GM18498 (cell line): ENCODE measurements at regions not wholly inside any gene's neighbourhood (a gene's known extent, or its start where the extent isn't known, plus 50 kb on each side); places are given as distances from the start of the nearest gene placed in this dataset.
A peak's percentile ranks its signal among the peaks of the same experiment; 100 is the strongest.
"Not testable (repeated sequence)": the region's sequence is repeated elsewhere in the genome, so short reads cannot be mapped to it uniquely, and the experiment has no call there.

Source experiments
- ATAC-seq: cut with Tn5 transposase; IDR thresholded peaks from one replicate; pipeline ENCODE4 v1.9.1; 2021; ENCODE audit warnings: mild to moderate bottlenecking, moderate library complexity; ENCODE audit not compliant: unreplicated experiment

- ATAC-seq = no peak
These were observed 65.5 kb downstream of the RBMY1A1 start for GRCh38 chrY:21600170-21600569.

DNA sequence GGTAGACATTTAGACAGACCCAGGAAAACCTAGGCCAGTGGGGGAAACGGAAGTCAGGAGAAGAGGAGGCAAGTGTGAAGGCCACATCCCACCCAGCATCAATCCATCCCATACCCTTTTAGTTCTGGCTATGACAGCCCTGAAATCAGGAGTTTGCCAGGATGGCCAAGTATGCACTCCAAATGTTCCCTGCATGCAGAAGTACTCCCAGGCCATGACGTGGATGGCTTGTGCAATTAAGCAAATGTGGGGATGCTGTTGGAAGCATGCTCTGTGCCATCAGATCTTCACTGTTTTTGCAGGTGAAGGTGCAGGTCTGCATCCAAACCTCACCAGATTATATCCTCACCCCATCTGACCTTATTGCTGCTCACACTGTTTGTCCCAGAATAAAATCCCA lies 66.8 kb downstream of the RBMY1A1 start:
- ATAC-seq = no peak

- ATAC-seq = peak; percentile 54
These were observed 67.9 kb downstream of the RBMY1A1 start for GRCh38 chrY:21602590-21602989.

- no peak for ATAC-seq
These were observed 101.5 kb downstream of the RBMY1A1 start for GRCh38 chrY:21636137-21636536.

DNA sequence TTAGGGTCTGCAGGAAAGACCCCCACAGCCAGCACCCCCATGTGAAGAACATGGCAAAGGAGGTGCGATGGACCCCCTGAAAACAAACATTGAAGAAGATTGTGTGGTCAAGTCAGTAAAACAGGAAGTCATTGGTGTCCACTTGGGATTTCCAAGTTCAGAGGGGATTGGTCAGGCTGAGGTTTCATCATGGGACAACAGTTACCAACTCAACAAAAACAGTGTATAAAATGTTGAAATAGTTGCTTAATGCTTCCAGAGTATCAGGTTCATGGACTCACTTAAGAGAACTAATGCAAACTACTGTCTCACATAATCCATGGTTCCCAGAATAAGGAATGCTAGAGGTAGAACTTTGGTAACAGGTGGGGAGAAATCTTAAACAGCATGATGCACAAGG lies 115.8 kb downstream of the RBMY1A1 start:
- no peak for ATAC-seq

DNA sequence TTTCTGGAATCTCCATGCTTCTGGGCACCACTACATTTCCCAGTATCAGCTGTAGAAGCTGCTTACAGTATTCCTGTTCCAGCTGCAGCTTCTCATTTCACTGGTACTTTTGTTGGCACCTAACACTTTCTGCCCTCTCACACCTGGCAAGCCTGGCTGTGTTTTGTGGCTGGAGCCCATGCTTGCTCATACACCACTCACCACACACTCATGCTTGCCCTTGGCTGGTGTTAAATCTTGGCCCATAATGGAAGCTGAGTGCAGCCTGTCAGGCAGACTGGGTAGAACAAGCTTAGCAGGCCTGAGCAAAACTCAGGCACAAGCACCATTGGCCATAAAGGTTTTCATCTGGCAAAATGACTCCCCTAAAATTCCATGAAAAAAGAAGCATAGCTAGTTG lies 124.4 kb downstream of the RBMY1A1 start:
- not testable (repeated sequence) for ATAC-seq

DNA sequence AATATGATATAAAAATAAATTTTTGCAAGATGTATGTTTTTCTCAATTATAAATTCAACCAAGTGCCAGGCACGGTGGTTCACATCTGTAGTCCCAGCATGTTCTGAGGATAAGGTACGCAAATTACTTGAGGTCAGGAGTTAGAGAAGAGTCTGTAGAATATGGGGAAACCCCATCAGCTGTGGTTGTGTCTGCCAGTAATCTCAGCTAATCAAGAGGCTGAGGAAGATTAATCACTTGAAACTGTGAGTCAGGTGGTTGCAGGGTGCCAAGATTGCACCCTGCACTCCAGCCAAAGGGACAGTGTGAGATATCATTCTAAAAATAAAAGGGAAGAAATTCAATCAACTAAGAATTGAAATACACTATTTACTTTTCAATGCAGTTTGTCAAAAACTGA lies 144.9 kb downstream of the RBMY1A1 start:
- peak; percentile 68 for ATAC-seq

DNA sequence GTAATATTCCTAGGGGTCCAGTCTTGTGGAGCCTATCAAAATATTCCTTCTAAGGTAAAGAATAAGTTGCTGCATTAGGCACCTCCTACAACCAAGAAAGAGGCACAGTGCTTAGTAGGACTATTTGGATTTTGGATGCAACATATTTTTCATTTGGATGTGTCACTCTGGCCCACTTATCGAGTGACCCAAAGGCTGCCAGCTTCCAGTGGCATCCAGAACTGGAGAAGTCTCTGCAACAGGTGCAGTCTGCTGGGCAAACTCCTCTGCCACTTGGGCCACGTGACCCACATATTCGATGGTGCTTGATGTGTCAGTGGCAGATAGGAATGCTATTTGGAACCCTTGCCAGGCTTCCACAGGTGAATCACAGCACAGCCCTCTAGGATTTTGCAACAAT lies 151.7 kb downstream of the RBMY1A1 start:
- ATAC-seq = not testable (repeated sequence)

GRCh38 chrY:21701951-21702350 lies 167.3 kb downstream of the RBMY1A1 start:
- ATAC-seq = not testable (repeated sequence)

- not testable (repeated sequence) for ATAC-seq
These were observed 168.2 kb downstream of the RBMY1A1 start for GRCh38 chrY:21702927-21703326.

DNA sequence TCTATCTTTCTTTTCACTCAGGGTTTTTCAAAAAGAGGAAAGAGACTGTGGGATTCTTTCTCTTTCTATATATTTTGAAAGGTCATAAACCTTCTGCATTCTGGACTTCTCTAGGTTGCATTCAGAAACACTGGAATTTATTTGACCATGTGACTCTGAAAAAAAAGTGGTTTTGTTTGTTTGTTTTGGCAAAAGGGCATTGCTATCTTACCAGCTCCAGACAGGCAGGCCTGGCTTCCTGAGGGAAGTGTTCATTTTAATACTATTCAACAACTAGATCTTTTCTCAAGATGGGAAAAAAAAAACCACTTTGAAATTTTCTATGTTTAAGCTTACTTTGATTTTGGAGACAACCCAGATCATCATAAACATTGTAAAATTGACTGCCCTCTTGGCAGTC lies 170.6 kb downstream of the RBMY1A1 start:
- no peak for ATAC-seq

GRCh38 chrY:21706611-21707010 lies 171.9 kb downstream of the RBMY1A1 start:
- ATAC-seq = not testable (repeated sequence)

- ATAC-seq = not testable (repeated sequence)
These were observed 158.8 kb downstream of the RBMY1D start for GRCh38 chrY:21735489-21736060.

DNA sequence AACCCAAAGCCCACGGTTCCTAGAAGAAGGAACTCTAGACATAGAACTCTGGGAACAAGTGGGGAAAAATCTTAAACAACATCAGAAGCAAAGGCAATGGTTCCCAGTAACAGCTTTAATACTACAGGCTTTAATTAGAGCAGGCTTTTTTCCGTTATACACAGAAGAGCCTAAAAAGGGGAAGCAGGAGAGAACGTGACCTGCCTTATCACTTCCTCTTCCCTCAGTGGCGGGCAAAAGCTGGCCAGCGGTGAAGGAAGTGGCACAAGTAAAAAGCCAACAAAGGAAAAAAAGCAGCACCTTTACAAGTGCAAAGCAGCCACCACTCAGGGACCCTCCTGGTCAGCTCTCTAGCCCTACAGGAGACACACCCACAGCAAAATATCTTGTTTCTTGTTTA lies 149.3 kb downstream of the RBMY1D start:
- not testable (repeated sequence) for ATAC-seq

DNA sequence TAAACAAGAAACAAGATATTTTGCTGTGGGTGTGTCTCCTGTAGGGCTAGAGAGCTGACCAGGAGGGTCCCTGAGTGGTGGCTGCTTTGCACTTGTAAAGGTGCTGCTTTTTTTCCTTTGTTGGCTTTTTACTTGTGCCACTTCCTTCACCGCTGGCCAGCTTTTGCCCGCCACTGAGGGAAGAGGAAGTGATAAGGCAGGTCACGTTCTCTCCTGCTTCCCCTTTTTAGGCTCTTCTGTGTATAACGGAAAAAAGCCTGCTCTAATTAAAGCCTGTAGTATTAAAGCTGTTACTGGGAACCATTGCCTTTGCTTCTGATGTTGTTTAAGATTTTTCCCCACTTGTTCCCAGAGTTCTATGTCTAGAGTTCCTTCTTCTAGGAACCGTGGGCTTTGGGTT lies 134.1 kb downstream of the RBMY1D start:
- ATAC-seq = not testable (repeated sequence)

DNA sequence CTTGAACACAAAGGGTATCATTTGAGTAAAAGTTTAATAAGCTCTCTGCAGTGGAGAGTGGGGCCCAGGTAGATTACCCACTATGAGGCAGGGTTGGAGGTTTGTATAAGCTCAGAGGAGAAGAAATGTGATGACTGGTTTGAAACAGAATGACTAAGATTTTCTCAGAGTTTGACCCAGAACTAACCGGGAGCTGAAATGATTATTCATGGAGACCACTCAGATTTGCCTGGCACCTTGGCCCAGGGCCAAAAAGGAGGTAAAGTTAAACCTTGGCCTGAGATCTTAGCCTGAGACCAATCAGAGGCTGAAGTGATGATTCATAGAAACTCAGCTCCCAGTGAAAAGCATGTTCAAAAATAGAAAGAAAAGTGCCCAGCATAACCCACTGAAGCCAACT lies 126.5 kb downstream of the RBMY1D start:
- not testable (repeated sequence) for ATAC-seq

- not testable (repeated sequence) for ATAC-seq
These were observed 112.0 kb downstream of the RBMY1D start for GRCh38 chrY:21782174-21782860.

DNA sequence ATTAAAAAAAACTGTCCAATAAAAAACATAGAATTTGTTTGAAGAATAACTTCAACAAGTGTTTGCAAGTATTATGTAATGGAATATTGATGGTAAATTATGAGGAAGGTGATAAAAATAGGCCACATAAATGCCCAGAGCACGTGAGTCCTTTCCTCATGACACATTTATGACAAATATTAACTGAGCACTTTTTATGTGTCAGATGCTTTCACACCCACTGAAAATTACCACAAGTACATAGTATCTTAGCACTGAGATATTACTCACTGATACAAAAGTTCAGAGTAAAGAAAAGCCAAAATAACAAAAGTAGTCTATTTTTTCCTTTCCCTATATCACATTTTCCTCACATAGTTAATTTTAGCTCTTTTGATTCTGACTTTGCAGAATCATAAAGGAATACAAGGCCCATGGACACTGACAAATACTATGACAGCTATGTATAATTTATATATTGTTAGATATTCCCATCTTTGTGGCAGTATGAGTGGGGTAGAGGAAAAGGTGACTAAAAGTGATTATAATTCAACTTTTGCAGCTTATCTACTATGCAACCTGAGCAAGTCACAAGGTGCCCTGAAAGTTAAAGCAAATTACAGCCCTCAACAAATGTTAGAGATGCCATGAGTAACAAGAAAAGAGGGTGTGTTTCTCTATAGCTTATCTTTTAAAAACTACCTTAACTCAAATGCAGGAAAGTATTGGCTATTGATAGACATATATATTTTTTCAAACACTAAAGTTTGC lies 80.7 kb downstream of the RBMY1D start:
- ATAC-seq = no peak

DNA sequence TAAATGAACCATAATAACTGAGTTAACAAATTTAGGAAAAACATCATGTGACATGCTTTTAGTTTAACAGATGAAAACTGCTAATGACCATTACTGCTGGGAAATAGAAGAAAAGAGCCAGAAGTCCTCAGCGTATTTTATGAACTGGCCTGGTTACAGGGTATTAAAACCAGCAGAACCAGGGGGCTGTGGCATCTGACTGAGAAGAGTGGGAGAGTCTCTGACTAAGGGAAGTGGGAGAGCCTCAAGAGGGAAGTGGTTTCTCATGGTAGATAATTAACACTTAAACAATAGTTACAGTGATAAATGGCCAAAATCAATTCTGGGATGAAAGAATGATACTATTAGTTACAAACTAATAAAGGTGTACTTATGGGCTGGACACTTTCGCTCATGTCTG lies 79.8 kb downstream of the RBMY1D start:
- ATAC-seq = no peak

DNA sequence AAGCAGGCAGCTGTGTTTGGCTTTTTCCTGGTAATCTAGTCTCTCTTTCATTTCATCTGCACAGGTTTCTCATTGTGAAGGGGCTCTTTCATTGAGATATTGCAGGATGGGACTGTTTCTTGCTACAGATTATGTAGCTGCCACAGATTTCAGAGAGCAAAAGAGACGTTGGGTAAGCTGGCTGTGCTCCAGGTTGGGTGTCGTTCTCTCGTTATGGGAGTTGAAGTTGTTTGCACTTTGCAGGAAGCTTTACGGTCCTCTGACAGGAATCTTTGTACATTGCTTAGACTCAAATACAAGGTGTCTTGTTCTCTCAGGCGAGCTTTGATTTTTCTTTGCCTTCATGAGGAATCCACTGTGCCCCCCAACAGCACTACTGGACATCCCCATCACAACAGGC lies 72.4 kb downstream of the RBMY1D start:
- ATAC-seq = no peak

DNA sequence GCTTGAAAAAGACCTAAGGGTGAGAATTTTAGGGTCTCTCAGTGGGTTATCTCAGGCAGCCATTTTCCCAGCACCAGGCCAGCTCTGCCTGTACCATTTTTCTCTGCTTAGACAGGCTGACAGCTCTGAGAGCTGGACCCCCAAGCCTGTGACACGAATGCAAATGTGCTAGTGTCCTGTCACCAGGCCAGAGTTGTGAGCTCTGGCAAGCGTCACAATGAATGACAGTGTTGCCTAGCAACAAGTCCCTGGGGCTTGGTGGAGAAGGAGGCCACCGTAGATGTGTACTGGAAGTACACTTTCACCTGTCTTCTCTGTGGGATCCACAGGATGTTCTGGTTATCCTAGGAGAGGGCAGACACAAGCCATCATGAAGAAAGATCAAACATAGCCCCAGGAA lies 66.7 kb downstream of the RBMY1D start:
- ATAC-seq = no peak
